ENCODE measurements at regions not wholly inside any gene's neighbourhood (a gene's known extent, or its start where the extent isn't known, plus 50 kb on each side); places are given as distances from the start of the nearest gene placed in this dataset.

GRCh38 chr13:112124141-112124540 is 57.2 kb downstream of the SOX1 start:
- no peak for FAIRE-seq
- DNase-seq (ENCODE audit: low spot score) = no peak

GRCh38 chr13:112127564-112128330 is 60.8 kb downstream of the SOX1 start:
- no peak for DNase-seq (ENCODE audit: low spot score)
- no peak for FAIRE-seq

- FAIRE-seq (no peak), DNase-seq (ENCODE audit: low spot score) (no peak)
Measured at GRCh38 chr13:112128331-112128610, 61.3 kb downstream of the SOX1 start.

- no peak for DNase-seq (ENCODE audit: low spot score)
- no peak for FAIRE-seq
Measured at GRCh38 chr13:112130418-112130817, 63.5 kb downstream of the SOX1 start.

GRCh38 chr13:112131081-112131712 is 64.2 kb downstream of the SOX1 start:
- DNase-seq (ENCODE audit: low spot score) (no peak), FAIRE-seq (no peak)

GRCh38 chr13:112131713-112132113 is 64.8 kb downstream of the SOX1 start:
- FAIRE-seq (no peak), DNase-seq (ENCODE audit: low spot score) (no peak)

GRCh38 chr13:112132142-112132541 is 65.2 kb downstream of the SOX1 start:
- DNase-seq (ENCODE audit: low spot score) (no peak), FAIRE-seq (no peak)

GRCh38 chr13:112132619-112133018 is 65.7 kb downstream of the SOX1 start:
- FAIRE-seq (no peak), DNase-seq (ENCODE audit: low spot score) (no peak)

GRCh38 chr13:112133499-112134390 is 66.8 kb downstream of the SOX1 start:
- FAIRE-seq = no peak
- DNase-seq (ENCODE audit: low spot score) = no peak

GRCh38 chr13:112134391-112135075 is 67.6 kb downstream of the SOX1 start:
- FAIRE-seq = no peak
- no peak for DNase-seq (ENCODE audit: low spot score)

- FAIRE-seq (no peak), DNase-seq (ENCODE audit: low spot score) (no peak)
Measured at GRCh38 chr13:112136095-112136494, 69.1 kb downstream of the SOX1 start.

- FAIRE-seq (no peak), DNase-seq (ENCODE audit: low spot score) (no peak)
Measured at GRCh38 chr13:112137144-112137543, 70.2 kb downstream of the SOX1 start.

GRCh38 chr13:112140366-112140765 is 73.4 kb downstream of the SOX1 start:
- peak; percentile 63 for DNase-seq (ENCODE audit: low spot score)
- FAIRE-seq = peak; percentile 74

GRCh38 chr13:112141643-112142400 is 74.9 kb downstream of the SOX1 start:
- no peak for FAIRE-seq

GRCh38 chr13:112142401-112142930 is 75.5 kb downstream of the SOX1 start:
- DNase-seq (ENCODE audit: low spot score) (no peak), FAIRE-seq (no peak)

More at GRCh38 chr13:112141643-112142400, 74.9 kb downstream of the SOX1 start:
- DNase-seq (ENCODE audit: low spot score) = no peak

GRCh38 chr13:112143046-112143752 is 76.2 kb downstream of the SOX1 start:
- DNase-seq (ENCODE audit: low spot score) (no peak), FAIRE-seq (no peak)

GRCh38 chr13:112143753-112144615 is 77.0 kb downstream of the SOX1 start:
- no peak for FAIRE-seq

GRCh38 chr13:112144616-112145550 is 77.9 kb downstream of the SOX1 start:
- FAIRE-seq (no peak), DNase-seq (ENCODE audit: low spot score) (peak; percentile 14)

More at GRCh38 chr13:112143753-112144615, 77.0 kb downstream of the SOX1 start:
- DNase-seq (ENCODE audit: low spot score) = peak; percentile 59

All from RCC 7860 (cell line).